HepG2 (cell line): ENCODE measurements at regions not wholly inside any gene's neighbourhood (a gene's known extent, or its start where the extent isn't known, plus 50 kb on each side); places are given as distances from the start of the nearest gene placed in this dataset.

ENCODE experiments used
- EZH2 ChIP-seq: conservative IDR thresholded peaks from 2 replicates; pipeline ENCODE4 v1.6.1; 2012; ENCODE audit warnings: mild to moderate bottlenecking, low read depth, low read length, moderate library complexity
- GABPB1 ChIP-seq: IDR thresholded peaks from 2 replicates; pipeline ENCODE4 v1.6.1; 2016; ENCODE audit warnings: mild to moderate bottlenecking, missing genetic modification reagents, moderate library complexity, missing compliant biosample characterization
- MEF2D ChIP-seq: sonication (generic); formaldehyde crosslinking; IDR thresholded peaks from 2 replicates; pipeline ENCODE4 v1.5.1; 2020; ENCODE audit warnings: mild to moderate bottlenecking, missing genetic modification reagents
- NONO ChIP-seq, 2 experiments: fragments of 450-650 bp in 1 of 2; sonication (generic) in 1 of 2; formaldehyde crosslinking in 1 of 2; IDR thresholded peaks in 1 of 2; conservative IDR thresholded peaks in 1 of 2; 2 replicates each; pipeline versions ENCODE4 v1.6.1 to v1.8.0; 2017 to 2022; ENCODE audit warnings: mild to moderate bottlenecking in 1 of 2, missing genetic modification reagents in 1 of 2, moderate library complexity in 1 of 2
- RAD21 ChIP-seq: fragments of 450-650 bp; formaldehyde crosslinking; IDR thresholded peaks from 2 replicates; pipeline ENCODE4 v1.5.0; 2020; ENCODE audit warnings: mild to moderate bottlenecking
- RNF2 ChIP-seq: fragments of 450-650 bp; conservative IDR thresholded peaks from 2 replicates; pipeline ENCODE4 v1.6.1; 2016; ENCODE audit warnings: low read depth
- SAFB2 ChIP-seq: sonication (generic); formaldehyde crosslinking; IDR thresholded peaks from 2 replicates; pipeline ENCODE4 v1.5.1; 2020; ENCODE audit warnings: missing genetic modification reagents, low read depth, mild to moderate bottlenecking, borderline replicate concordance
- YY1 ChIP-seq: IDR thresholded peaks from 2 replicates; pipeline ENCODE4 v1.6.1; 2011; ENCODE audit warnings: low read length, low read depth, moderate library complexity, mild to moderate bottlenecking; ENCODE audit not compliant: insufficient read depth, insufficient replicate concordance
- ZBTB3 ChIP-seq: sonication (generic); formaldehyde crosslinking; IDR thresholded peaks from 2 replicates; pipeline ENCODE4 v1.4.0; 2020; ENCODE audit warnings: low read depth, mild to moderate bottlenecking, moderate library complexity, missing genetic modification reagents, borderline replicate concordance
- ZNF431 ChIP-seq: sonication (generic); formaldehyde crosslinking; IDR thresholded peaks from 2 replicates; pipeline ENCODE4 v1.9.0; 2022; ENCODE audit warnings: missing genetic modification reagents, low read depth, mild to moderate bottlenecking, borderline replicate concordance
- TF ChIP-seq, protein P1 (sequence below): sonication (generic); formaldehyde crosslinking; IDR thresholded peaks from 2 replicates; pipeline ENCODE4 v1.4.0; 2020; ENCODE audit warnings: mild to moderate bottlenecking, missing genetic modification reagents
- TF ChIP-seq, protein P2 (sequence below): sonication (generic); formaldehyde crosslinking; IDR thresholded peaks from 2 replicates; pipeline ENCODE4 v1.5.0; 2020; ENCODE audit warnings: mild to moderate bottlenecking, missing genetic modification reagents, moderate library complexity
- TF ChIP-seq, protein P3 (sequence below): IDR thresholded peaks from 2 replicates; pipeline ENCODE4 v1.6.1; 2016; ENCODE audit warnings: low read depth

DNA sequence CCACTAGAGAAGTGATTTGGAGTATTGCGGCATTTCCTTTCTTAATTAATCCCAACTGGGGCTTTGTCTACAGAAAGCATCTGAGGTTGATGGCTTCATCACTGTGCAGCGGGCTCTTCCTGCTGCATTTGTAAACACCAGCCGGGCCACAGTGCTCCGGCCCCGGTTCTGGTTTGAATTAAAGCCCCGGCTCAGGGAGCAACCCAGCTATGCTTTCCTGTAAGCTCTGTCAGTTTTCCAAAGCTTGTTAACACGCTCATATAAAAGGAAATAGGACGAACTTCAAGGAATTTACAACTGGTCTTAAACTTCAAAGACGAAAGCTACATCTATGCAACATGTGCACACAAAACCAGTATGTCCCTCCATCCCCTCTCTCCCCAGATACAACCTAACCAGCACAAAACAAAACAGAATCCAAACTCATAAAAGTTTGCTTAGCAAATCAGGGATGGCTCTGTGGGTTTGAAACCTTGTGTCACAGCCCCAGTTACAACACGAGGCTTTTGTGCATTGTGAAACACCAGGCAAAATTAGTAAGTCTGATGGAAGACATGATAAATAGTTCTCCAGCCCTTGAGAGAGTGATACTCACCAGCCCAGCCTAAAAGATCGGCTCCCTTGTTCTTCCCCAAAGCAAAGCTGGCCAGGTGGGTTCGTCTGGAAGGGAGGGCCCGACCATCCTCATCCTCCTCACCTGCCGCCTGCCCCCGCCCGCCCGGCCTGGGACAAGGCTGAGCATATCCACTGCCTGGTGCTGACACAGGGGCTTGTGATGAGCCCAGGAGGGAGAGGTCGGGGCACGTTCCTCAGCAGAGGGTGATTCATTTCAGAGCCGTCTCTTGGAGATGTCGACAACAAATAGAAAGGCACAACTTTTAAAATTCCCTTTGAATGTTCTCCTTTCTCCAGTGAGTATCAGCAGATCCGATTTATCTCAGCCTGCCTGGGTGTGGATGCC lies 197.9 kb downstream of the TFAP2C start:
- TF ChIP-seq YY1 (no peak), RNF2 (no peak), RAD21 (CRISPR knock-in tag) (no peak), GABPB1 (CRISPR knock-in tag) (no peak), EZH2 (no peak), MEF2D (CRISPR knock-in tag) (no peak), NONO (IDR thresholded peaks at IDR 0.05) (no peak), NONO (CRISPR knock-in tag; conservative IDR thresholded peaks at IDR 0.05) (no peak), ZBTB3 (CRISPR knock-in tag) (no peak), SAFB2 (CRISPR knock-in tag) (no peak), ZNF431 (CRISPR knock-in tag) (no peak)
- TF ChIP-seq, protein P1, sequence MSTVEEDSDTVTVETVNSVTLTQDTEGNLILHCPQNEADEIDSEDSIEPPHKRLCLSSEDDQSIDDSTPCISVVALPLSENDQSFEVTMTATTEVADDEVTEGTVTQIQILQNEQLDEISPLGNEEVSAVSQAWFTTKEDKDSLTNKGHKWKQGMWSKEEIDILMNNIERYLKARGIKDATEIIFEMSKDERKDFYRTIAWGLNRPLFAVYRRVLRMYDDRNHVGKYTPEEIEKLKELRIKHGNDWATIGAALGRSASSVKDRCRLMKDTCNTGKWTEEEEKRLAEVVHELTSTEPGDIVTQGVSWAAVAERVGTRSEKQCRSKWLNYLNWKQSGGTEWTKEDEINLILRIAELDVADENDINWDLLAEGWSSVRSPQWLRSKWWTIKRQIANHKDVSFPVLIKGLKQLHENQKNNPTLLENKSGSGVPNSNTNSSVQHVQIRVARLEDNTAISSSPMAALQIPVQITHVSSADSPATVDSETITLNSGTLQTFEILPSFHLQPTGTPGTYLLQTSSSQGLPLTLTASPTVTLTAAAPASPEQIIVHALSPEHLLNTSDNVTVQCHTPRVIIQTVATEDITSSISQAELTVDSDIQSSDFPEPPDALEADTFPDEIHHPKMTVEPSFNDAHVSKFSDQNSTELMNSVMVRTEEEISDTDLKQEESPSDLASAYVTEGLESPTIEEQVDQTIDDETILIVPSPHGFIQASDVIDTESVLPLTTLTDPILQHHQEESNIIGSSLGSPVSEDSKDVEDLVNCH (CRISPR knock-in tag): no peak
- TF ChIP-seq, protein P2, sequence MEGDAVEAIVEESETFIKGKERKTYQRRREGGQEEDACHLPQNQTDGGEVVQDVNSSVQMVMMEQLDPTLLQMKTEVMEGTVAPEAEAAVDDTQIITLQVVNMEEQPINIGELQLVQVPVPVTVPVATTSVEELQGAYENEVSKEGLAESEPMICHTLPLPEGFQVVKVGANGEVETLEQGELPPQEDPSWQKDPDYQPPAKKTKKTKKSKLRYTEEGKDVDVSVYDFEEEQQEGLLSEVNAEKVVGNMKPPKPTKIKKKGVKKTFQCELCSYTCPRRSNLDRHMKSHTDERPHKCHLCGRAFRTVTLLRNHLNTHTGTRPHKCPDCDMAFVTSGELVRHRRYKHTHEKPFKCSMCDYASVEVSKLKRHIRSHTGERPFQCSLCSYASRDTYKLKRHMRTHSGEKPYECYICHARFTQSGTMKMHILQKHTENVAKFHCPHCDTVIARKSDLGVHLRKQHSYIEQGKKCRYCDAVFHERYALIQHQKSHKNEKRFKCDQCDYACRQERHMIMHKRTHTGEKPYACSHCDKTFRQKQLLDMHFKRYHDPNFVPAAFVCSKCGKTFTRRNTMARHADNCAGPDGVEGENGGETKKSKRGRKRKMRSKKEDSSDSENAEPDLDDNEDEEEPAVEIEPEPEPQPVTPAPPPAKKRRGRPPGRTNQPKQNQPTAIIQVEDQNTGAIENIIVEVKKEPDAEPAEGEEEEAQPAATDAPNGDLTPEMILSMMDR: no peak
- TF ChIP-seq, protein P3, sequence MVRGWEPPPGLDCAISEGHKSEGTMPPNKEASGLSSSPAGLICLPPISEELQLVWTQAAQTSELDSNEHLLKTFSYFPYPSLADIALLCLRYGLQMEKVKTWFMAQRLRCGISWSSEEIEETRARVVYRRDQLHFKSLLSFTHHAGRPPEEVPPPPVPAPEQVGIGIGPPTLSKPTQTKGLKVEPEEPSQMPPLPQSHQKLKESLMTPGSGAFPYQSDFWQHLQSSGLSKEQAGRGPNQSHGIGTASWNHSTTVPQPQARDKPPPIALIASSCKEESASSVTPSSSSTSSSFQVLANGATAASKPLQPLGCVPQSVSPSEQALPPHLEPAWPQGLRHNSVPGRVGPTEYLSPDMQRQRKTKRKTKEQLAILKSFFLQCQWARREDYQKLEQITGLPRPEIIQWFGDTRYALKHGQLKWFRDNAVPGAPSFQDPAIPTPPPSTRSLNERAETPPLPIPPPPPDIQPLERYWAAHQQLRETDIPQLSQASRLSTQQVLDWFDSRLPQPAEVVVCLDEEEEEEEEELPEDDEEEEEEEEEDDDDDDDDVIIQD (CRISPR knock-in tag): no peak
